ENCODE measurements at regions not wholly inside any gene's neighbourhood (a gene's known extent, or its start where the extent isn't known, plus 50 kb on each side); places are given as distances from the start of the nearest gene placed in this dataset.

GRCh38 chr12:86772696-86773095 is 516.5 kb upstream of the MGAT4C start:
- in situ Hi-C loops (cut with MboI; ENCODE audit: low sequenced_read_pairs, unreplicated experiment): no loop called here
- no peak for DNase-seq (ENCODE audit: low spot score)
- TF ChIP-seq CTCF (IDR thresholded peaks at IDR 0.05; ENCODE audit: borderline replicate concordance, control extremely low read depth, extremely low read depth, insufficient read depth, missing control alignments): no peak

GRCh38 chr12:86770871-86771270 is 514.7 kb upstream of the MGAT4C start:
- in situ Hi-C loops (cut with MboI; ENCODE audit: low sequenced_read_pairs, unreplicated experiment): no loop called here

GRCh38 chr12:86748894-86749293 is 492.7 kb upstream of the MGAT4C start:
- in situ Hi-C loops (cut with MboI; ENCODE audit: low sequenced_read_pairs, unreplicated experiment): no loop called here
- TF ChIP-seq CTCF (IDR thresholded peaks at IDR 0.05; ENCODE audit: borderline replicate concordance, control extremely low read depth, extremely low read depth, insufficient read depth, missing control alignments): no peak
- no peak for DNase-seq (ENCODE audit: low spot score)

More at GRCh38 chr12:86770871-86771270, 514.7 kb upstream of the MGAT4C start:
- TF ChIP-seq CTCF (IDR thresholded peaks at IDR 0.05; ENCODE audit: borderline replicate concordance, control extremely low read depth, extremely low read depth, insufficient read depth, missing control alignments): no peak
- no peak for DNase-seq (ENCODE audit: low spot score)

- TF ChIP-seq CTCF (IDR thresholded peaks at IDR 0.05; ENCODE audit: borderline replicate concordance, control extremely low read depth, extremely low read depth, insufficient read depth, missing control alignments): no peak
- DNase-seq (ENCODE audit: low spot score): no peak
- in situ Hi-C loops (cut with MboI; ENCODE audit: low sequenced_read_pairs, unreplicated experiment): no loop called here
These were observed 488.5 kb upstream of the MGAT4C start for GRCh38 chr12:86744547-86745212.

DNA sequence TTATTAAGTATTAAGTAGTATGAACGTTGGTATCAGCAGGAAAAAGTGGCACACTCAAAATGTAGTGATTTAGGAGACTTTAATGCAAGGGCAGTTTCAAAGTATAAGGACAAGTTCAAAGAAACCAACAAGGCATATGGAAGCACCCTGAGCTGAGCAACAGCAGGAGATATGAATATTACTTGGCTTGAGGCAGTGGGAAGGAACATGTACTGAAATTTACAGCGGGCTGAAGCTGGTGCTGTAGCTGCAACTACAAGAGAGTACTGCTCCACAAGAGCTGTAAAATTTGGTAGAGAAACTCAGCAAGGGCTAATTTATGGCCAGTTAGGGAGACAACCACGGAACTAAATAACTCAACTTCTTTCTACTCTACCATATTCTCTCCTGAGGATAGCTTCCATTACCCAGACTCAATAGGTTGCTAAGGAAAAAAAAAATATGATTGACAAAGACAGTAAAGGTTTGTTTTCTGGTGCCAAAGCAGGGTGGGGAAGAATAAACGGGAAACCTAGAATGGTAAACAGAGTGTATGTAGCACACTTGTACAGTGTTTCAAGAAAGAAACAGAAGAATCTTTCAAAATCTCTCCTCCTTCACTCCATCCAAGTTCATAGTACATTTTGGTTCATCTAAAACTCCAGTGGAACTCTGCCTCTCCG is 487.8 kb upstream of the MGAT4C start:
- no peak for DNase-seq (ENCODE audit: low spot score)
- no peak for TF ChIP-seq CTCF (IDR thresholded peaks at IDR 0.05; ENCODE audit: borderline replicate concordance, control extremely low read depth, extremely low read depth, insufficient read depth, missing control alignments)
- in situ Hi-C loops (cut with MboI; ENCODE audit: low sequenced_read_pairs, unreplicated experiment): no loop called here

DNA sequence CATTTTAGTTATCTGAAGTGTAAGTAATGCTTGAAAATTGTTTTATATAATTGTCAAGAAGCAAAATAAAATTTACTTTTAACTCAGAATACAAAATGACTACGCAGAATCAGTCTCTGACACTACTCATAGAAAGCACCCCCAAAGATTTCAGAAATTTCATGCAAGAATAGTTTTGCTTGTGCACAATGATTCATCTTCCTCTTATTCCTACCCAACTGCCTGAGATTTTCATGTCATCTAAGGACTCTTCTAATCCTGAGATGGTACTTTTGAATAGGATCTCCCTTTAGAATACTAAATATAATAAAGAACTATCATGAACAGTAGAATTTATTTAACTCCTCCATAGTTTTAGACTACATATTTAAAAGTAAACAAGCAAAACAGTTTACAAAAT is 485.3 kb upstream of the MGAT4C start:
- in situ Hi-C loops (cut with MboI; ENCODE audit: low sequenced_read_pairs, unreplicated experiment): no loop called here
- TF ChIP-seq CTCF (IDR thresholded peaks at IDR 0.05; ENCODE audit: borderline replicate concordance, control extremely low read depth, extremely low read depth, insufficient read depth, missing control alignments): no peak
- no peak for DNase-seq (ENCODE audit: low spot score)

Data from GM13976 (cell line).